ENCODE measurements at regions not wholly inside any gene's neighbourhood (a gene's known extent, or its start where the extent isn't known, plus 50 kb on each side); places are given as distances from the start of the nearest gene placed in this dataset.

GRCh38 chr11:41982975-41983374 lies 523.5 kb upstream of the LRRC4C start:
- peaks cover 17% of the 10 kb centered on the region for H3K9me3 Mint-ChIP-seq
- H3K4me3 Mint-ChIP-seq: no peak overlapping the region
- H3K36me3 Mint-ChIP-seq: peaks cover 9% of the 10 kb centered on the region
- ATAC-seq (no peak), DNase-seq (ENCODE audit: low spot score) (no peak)
- no peak overlapping the region for H3K27ac Mint-ChIP-seq
- no peaks in the 10 kb centered on the region for H3K27me3 Mint-ChIP-seq
- H3K4me1 Mint-ChIP-seq (ENCODE audit: low read depth in 2 of 2): no peaks in the 10 kb centered on the region

DNA sequence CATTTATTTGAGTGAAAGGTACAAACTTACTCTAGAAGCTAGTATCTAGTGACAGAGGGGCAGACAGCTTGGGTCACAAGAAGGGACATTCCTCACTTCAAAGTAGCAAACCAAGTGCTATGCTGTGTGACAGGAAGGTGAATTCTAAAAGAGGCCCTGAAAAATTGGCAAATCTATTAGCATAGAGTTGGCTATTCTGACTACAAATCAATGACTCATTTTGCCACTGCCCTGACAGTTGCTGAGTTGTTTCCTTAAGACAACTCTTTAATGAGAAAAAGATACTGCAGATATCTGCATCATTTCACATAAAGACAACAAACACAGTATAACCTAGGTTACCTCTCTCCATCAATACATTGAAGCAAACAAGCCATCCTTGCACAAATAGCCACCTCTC lies 524.0 kb upstream of the LRRC4C start:
- Mint-ChIP-seq H3K27ac (no peak overlapping the region), H3K36me3 (peaks cover 11% of the 10 kb centered on the region), H3K4me1 (ENCODE audit: low read depth in 2 of 2) (no peaks in the 10 kb centered on the region), H3K27me3 (no peaks in the 10 kb centered on the region), H3K4me3 (no peak overlapping the region), H3K9me3 (peaks cover 16% of the 10 kb centered on the region)
- DNase-seq (ENCODE audit: low spot score): no peak
- ATAC-seq: no peak

- Mint-ChIP-seq H3K9me3 (peaks cover 16% of the 10 kb centered on the region), H3K36me3 (peaks cover 12% of the 10 kb centered on the region), H3K4me1 (ENCODE audit: low read depth in 2 of 2) (no peaks in the 10 kb centered on the region), H3K27ac (no peak overlapping the region), H3K4me3 (no peak overlapping the region), H3K27me3 (no peaks in the 10 kb centered on the region)
- no peak for DNase-seq (ENCODE audit: low spot score)
- no peak for ATAC-seq
Measured at GRCh38 chr11:41984023-41984422, 524.6 kb upstream of the LRRC4C start.

DNA sequence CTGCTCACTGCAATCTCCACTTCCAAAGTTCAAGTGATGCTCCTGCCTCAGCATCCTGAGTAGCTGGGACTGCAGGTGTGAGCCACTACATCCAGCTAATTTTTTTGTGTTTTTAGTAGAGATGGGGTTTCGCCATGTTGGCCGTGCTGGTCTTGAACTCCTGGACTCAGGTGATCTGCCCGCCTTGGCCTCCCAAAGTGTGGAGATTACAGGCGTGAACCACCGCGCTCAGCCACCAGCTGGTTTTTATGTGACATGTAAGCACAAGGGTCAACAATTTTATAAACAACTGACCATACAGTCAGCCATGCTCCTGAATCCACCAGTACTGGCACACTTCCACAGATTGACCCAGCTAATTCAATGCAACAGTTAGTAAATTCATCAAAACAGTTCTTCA lies 526.3 kb upstream of the LRRC4C start:
- Mint-ChIP-seq H3K27ac (no peak overlapping the region), H3K36me3 (peaks cover 10% of the 10 kb centered on the region), H3K27me3 (no peaks in the 10 kb centered on the region), H3K4me1 (ENCODE audit: low read depth in 2 of 2) (no peaks in the 10 kb centered on the region), H3K9me3 (peaks cover 14% of the 10 kb centered on the region), H3K4me3 (no peak overlapping the region)
- ATAC-seq (no peak), DNase-seq (ENCODE audit: low spot score) (no peak)

DNA sequence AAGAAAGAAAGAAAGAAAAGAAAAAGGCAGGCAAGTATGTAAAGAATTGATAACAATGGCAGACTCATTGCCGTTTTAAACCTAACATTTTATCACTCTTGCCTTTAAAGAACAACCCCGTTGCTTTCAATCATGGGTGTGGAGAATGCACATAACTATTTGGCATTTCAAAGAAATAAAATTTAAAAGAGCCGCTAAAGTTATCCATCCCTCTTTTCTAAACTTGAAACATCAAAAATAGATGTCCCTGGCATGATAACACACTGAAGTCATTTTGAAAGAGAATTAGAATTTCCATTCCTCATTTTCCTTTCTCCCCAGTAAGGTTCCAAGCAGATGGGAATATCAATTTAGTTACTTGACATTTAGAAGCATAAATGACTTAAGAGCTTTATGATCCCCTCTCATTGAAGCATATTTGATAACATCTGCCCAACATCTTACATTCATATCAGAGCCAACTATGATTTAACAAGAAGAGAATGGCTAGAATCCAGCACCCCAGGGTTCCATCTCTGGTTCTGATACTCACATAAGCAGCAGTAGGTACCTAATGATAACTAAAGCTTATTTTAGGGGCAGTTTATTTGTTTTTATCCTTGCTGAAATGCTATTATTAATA lies 529.6 kb upstream of the LRRC4C start:
- ATAC-seq (no peak), DNase-seq (ENCODE audit: low spot score) (no peak)
- peaks cover 24% of the 10 kb centered on the region for H3K9me3 Mint-ChIP-seq
- H3K4me1 Mint-ChIP-seq (ENCODE audit: low read depth in 2 of 2): no peaks in the 10 kb centered on the region
- peaks cover 13% of the 10 kb centered on the region for H3K36me3 Mint-ChIP-seq
- H3K27me3 Mint-ChIP-seq: no peaks in the 10 kb centered on the region
- H3K4me3 Mint-ChIP-seq: no peak overlapping the region
- no peak overlapping the region for H3K27ac Mint-ChIP-seq

DNA sequence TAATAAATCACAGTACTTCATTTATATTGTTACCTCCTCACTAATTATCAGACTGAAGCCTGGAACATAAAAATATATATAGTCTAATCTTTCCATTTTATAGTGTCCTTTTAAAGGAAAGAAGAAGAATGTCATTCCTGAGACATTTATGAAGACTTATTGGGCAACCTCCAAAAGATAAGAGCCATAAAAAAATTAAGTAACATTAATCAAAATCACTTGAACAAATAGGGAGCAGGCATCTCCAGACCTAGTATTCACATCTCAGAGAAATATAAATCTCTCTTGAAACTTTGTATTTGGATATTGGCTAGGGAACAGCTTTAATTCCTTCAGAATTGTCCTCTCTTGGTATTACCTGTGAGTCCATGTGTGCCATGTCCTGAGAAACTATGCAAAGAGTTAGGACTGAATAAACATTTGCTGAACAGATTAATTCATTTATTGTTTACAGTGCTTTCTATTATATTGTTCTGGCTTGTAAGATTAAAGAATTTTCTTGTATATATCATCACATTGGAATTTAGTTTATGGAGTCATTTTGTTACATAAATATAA lies 530.5 kb upstream of the LRRC4C start:
- H3K9me3 Mint-ChIP-seq: peaks cover 29% of the 10 kb centered on the region
- ATAC-seq (no peak), DNase-seq (ENCODE audit: low spot score) (no peak)
- no peak overlapping the region for H3K27ac Mint-ChIP-seq
- H3K4me3 Mint-ChIP-seq: no peak overlapping the region
- no peaks in the 10 kb centered on the region for H3K27me3 Mint-ChIP-seq
- no peaks in the 10 kb centered on the region for H3K4me1 Mint-ChIP-seq (ENCODE audit: low read depth in 2 of 2)
- peaks cover 16% of the 10 kb centered on the region for H3K36me3 Mint-ChIP-seq

GRCh38 chr11:41996533-41996932 lies 537.1 kb upstream of the LRRC4C start:
- Mint-ChIP-seq H3K27ac (no peak overlapping the region), H3K9me3 (peaks cover 17% of the 10 kb centered on the region), H3K27me3 (no peaks in the 10 kb centered on the region), H3K36me3 (peaks cover 7% of the 10 kb centered on the region), H3K4me1 (ENCODE audit: low read depth in 2 of 2) (no peaks in the 10 kb centered on the region), H3K4me3 (no peak overlapping the region)
- no peak for ATAC-seq
- no peak for DNase-seq (ENCODE audit: low spot score)

GRCh38 chr11:41997844-41998401 lies 538.5 kb upstream of the LRRC4C start:
- peaks cover 7% of the 10 kb centered on the region for H3K36me3 Mint-ChIP-seq
- no peaks in the 10 kb centered on the region for H3K4me1 Mint-ChIP-seq (ENCODE audit: low read depth in 2 of 2)
- no peak for DNase-seq (ENCODE audit: low spot score)
- ATAC-seq: no peak
- no peak overlapping the region for H3K27ac Mint-ChIP-seq
- no peaks in the 10 kb centered on the region for H3K27me3 Mint-ChIP-seq
- H3K9me3 Mint-ChIP-seq: peaks cover 14% of the 10 kb centered on the region
- H3K4me3 Mint-ChIP-seq: no peak overlapping the region

- ATAC-seq (no peak), DNase-seq (ENCODE audit: low spot score) (no peak)
- Mint-ChIP-seq H3K36me3 (peaks cover 4% of the 10 kb centered on the region), H3K4me3 (no peak overlapping the region), H3K9me3 (peaks cover 9% of the 10 kb centered on the region), H3K27ac (no peak overlapping the region), H3K27me3 (no peaks in the 10 kb centered on the region), H3K4me1 (ENCODE audit: low read depth in 2 of 2) (no peaks in the 10 kb centered on the region)
Measured at GRCh38 chr11:41999066-41999465, 539.6 kb upstream of the LRRC4C start.

- ATAC-seq: no peak
- Mint-ChIP-seq H3K27ac (no peak overlapping the region), H3K4me1 (ENCODE audit: low read depth in 2 of 2) (no peaks in the 10 kb centered on the region), H3K36me3 (no peaks in the 10 kb centered on the region), H3K4me3 (no peak overlapping the region), H3K27me3 (no peaks in the 10 kb centered on the region), H3K9me3 (peaks cover 10% of the 10 kb centered on the region)
- DNase-seq (ENCODE audit: low spot score): no peak
Measured at GRCh38 chr11:42003801-42004200, 544.3 kb upstream of the LRRC4C start.

GRCh38 chr11:42006766-42007165 lies 547.3 kb upstream of the LRRC4C start:
- DNase-seq (ENCODE audit: low spot score) (no peak), ATAC-seq (no peak)
- Mint-ChIP-seq H3K4me1 (ENCODE audit: low read depth in 2 of 2) (no peaks in the 10 kb centered on the region), H3K36me3 (no peaks in the 10 kb centered on the region), H3K27me3 (no peaks in the 10 kb centered on the region), H3K4me3 (no peak overlapping the region), H3K27ac (no peak overlapping the region), H3K9me3 (peaks cover 23% of the 10 kb centered on the region)

DNA sequence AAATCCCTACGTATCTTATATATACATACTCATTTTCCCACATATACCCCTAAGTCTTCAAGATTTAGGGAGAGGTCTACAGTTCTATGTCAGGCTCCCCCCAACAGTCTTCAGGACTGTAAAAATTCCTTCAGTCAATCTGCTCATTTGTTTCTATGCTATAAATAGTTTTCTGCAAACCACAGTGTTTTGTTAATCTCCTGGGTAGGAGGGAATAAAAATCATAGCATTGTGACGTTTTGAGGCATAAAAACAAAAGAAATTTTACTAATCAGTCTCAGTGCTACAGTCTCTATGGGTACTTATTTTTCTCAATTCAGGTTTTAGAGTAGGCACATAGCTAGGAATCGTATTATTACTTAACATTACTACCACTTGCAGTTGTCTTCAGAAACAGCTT lies 552.8 kb upstream of the LRRC4C start:
- H3K27ac Mint-ChIP-seq: no peak overlapping the region
- no peak overlapping the region for H3K4me3 Mint-ChIP-seq
- H3K36me3 Mint-ChIP-seq: no peaks in the 10 kb centered on the region
- H3K4me1 Mint-ChIP-seq (ENCODE audit: low read depth in 2 of 2): no peaks in the 10 kb centered on the region
- no peak for ATAC-seq
- no peak for DNase-seq (ENCODE audit: low spot score)
- H3K9me3 Mint-ChIP-seq: peaks cover 25% of the 10 kb centered on the region
- no peaks in the 10 kb centered on the region for H3K27me3 Mint-ChIP-seq

- H3K27me3 Mint-ChIP-seq: no peaks in the 10 kb centered on the region
- H3K4me3 Mint-ChIP-seq: no peak overlapping the region
- H3K9me3 Mint-ChIP-seq: peaks cover 25% of the 10 kb centered on the region
- DNase-seq (ENCODE audit: low spot score): no peak
- H3K36me3 Mint-ChIP-seq: no peaks in the 10 kb centered on the region
- no peaks in the 10 kb centered on the region for H3K4me1 Mint-ChIP-seq (ENCODE audit: low read depth in 2 of 2)
- no peak overlapping the region for H3K27ac Mint-ChIP-seq
- ATAC-seq: no peak
Measured at GRCh38 chr11:42013656-42014201, 554.3 kb upstream of the LRRC4C start.

DNA sequence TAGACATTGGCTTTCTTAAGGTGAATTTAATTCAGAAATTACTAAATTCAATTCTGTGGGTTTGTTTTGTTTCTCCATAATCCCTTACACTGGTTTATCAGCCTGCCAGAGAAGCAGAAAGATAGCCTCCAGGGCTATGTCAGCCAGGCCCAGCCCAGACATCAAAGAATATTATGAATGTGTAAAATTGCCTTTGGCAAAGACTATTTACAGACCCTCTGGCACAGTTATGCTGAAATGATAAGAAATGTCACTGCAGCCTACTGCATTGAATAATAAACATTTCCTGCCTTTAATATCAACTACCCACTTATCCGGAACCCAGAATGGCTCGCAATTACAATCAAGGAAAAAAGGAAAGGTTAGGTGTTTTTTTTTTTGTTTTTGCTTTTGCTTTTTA lies 562.5 kb upstream of the LRRC4C start:
- ATAC-seq: no peak
- H3K4me1 Mint-ChIP-seq (ENCODE audit: low read depth in 2 of 2): no peaks in the 10 kb centered on the region
- no peak overlapping the region for H3K4me3 Mint-ChIP-seq
- no peak overlapping the region for H3K27ac Mint-ChIP-seq
- no peak for DNase-seq (ENCODE audit: low spot score)
- peaks cover 5% of the 10 kb centered on the region for H3K36me3 Mint-ChIP-seq
- H3K27me3 Mint-ChIP-seq: no peaks in the 10 kb centered on the region
- H3K9me3 Mint-ChIP-seq: peaks cover 37% of the 10 kb centered on the region

Data from natural killer cell treated with Interleukin-12 subunit alpha and Interleukin-12 subunit beta and Interleukin-15 and Interleukin-18, amount 100 ng/mL, for 72 hours (primary cell).